ENCODE measurements at regions not wholly inside any gene's neighbourhood (a gene's known extent, or its start where the extent isn't known, plus 50 kb on each side); places are given as distances from the start of the nearest gene placed in this dataset.
"Not testable (repeated sequence)": the region's sequence is repeated elsewhere in the genome, so short reads cannot be mapped to it uniquely, and the experiment has no call there.

GRCh38 chr2:83359336-83359735, 1099.7 kb downstream of the SUCLG1 start:
- no peak for DNase-seq

GRCh38 chr2:83342860-83343329, 1116.2 kb downstream of the SUCLG1 start:
- DNase-seq = no peak

DNA sequence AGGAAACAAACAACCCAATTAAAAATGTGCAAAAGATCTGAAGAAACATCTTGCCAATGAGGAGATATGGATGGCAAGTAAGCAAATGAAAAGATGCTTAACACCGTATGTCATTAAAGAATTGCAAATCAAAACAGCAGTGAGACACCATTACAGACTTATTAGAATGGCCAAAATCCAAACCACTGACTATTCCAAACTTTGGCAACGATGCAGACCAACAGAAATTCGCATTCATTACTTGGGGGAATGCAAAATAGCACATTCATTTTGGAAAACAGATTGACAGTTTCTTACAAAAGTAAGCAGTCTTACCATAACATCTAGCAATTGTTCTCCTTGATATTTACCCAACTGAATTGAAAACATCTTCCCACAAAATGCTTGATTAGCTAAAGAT, 1118.7 kb downstream of the SUCLG1 start:
- DNase-seq = no peak

DNA sequence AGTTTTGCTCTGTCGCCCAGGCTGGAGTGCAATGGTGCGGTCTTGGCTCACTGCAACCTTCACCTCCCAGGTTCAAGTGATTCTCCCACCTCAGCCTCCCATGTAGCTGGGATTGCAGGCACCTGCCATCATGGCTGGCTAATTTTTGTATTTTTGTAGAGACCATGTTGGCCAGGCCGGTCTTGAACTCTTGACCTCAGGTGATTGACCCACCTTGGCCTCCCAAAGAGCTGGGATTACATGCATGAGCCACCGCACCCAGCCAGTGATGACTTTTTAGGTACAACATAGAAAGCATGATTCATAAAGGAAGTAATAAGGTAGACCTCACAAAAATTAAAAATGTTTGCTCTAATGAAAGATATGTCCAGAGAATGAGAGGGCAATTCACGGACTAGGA, 1119.1 kb downstream of the SUCLG1 start:
- not testable (repeated sequence) for DNase-seq

- DNase-seq = no peak
Measured at GRCh38 chr2:83331810-83332209, 1127.3 kb downstream of the SUCLG1 start.

GRCh38 chr2:83323038-83323437, 1136.0 kb downstream of the SUCLG1 start:
- no peak for DNase-seq

DNA sequence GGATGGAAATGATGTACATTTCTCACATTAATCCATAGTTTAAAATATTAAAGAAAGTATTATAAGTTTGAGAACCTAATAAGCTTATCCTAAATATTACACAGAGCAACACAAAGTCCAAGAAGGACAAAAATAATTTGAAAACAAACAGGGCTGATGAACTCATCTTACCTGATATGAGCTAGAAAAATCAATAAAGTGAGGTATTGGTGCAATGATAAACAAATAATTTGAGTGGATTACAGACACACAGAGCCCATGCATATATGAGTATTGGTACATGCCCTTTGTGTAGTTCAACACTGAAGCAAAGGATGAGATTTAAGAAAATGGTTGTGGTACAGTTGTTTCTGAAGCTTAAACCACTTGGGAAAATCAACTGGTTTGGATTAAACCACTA, 1139.0 kb downstream of the SUCLG1 start:
- DNase-seq = no peak

GRCh38 chr2:83305758-83306378, 1153.2 kb downstream of the SUCLG1 start:
- no peak for DNase-seq

DNA sequence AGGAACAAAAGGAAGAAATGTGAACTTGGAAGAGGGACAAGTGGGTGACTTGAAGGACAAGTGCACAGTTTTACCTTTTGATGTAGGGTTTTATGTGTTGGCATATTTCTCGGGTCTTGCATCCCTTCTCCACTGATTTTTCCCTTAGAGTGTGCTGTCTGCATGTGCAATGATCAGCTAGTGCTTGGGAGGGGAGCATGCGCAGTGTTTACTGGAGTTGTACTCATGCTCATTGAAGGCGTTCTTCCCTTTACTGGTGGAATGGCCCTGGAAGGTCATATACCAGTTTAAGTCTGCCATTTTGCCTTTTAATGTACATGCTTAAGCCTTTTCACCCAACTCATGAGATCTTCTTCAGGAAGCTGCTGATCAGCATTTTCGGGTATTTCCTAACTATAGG, 1168.0 kb downstream of the SUCLG1 start:
- no peak for DNase-seq

GRCh38 chr2:83282841-83283240, 1176.2 kb downstream of the SUCLG1 start:
- no peak for DNase-seq

- no peak for DNase-seq
Measured at GRCh38 chr2:83282043-83282795, 1176.9 kb downstream of the SUCLG1 start.

GRCh38 chr2:83280391-83280790, 1178.7 kb downstream of the SUCLG1 start:
- DNase-seq = no peak

GRCh38 chr2:83273322-83273721, 1185.8 kb downstream of the SUCLG1 start:
- DNase-seq = no peak

- no peak for DNase-seq
Measured at GRCh38 chr2:83261591-83262136, 1197.4 kb downstream of the SUCLG1 start.

GRCh38 chr2:83253848-83254247, 1205.2 kb downstream of the SUCLG1 start:
- DNase-seq = no peak

DNA sequence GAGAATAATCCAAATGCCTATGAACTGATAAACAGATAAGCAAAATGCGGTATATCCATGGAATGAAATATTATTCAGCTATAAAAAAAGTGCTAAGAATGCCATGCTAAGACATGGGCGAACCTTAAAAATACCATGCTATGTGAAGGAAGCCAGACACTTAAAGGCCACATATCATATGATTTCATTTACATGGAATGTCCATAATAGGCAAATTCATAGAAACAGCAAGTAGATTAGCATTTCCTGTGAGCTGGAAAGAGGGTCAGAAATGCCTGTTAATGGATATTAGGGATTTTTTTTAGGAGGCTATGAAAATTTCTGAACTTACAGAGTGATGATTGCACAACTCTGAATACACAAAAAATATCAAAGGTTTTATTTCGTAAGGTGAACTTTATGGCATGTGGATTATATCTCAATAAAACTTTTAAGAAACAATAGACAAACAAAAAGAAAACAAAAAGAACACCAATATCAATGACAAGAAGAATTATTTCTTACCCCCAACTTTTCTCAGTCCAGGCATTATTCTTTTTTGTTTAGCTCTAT, 1207.7 kb downstream of the SUCLG1 start:
- no peak for DNase-seq

DNA sequence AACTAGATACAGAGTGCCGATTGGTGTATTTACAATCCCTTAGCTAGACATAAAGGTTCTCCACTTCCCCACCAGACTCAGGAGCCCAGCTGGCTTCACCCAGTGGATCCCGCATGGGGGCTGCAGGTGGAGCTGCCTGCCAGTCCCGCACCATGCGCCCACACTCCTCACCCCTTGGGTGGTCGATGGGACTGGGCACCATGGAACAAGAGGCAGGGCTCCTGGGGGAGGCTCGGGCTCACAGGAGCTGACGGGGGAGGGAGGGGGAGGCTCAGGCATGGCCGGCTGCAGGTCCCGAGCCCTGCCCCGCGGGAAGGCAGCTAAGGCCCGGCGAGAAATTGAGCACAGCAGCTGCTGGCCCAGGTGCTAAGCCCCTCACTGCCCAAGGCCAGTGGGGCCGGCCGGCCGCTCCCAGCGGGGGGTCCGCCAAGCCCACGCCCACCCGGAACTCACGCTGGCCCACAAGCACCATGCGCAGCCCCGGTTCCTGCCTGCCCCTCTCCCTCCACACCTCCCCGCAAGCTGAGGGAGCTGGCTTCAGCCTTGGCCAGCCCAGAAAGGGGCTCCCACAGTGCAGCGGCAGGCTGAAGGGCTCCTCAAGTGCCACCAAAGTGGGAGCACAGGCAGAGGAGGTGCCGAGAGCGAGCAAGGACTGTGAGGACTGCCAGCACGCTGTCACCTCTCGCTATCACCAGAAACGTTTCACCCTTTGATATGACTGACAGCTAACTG, 1213.1 kb downstream of the SUCLG1 start:
- DNase-seq = not testable (repeated sequence)

GRCh38 chr2:83240611-83241010, 1218.5 kb downstream of the SUCLG1 start:
- no peak for DNase-seq

DNA sequence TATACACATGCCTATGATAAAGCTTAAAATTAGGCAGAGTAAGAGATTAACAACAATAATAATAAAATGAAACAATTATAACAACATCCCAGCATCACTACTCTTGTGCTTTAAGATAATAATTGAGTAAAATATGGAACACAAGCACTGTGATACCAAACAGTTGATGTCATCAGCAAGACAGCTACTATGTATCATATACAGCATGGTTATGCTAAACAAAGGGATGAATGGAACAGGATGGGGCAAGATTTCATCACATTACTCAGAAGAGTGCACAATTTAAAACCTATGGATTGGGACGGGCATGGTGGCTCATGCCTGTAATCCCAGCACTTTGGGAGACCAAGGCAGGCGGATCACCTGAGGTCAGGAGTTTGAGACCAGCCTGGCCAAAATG, 1221.0 kb downstream of the SUCLG1 start:
- no peak for DNase-seq

GRCh38 chr2:83234246-83234645, 1224.8 kb downstream of the SUCLG1 start:
- no peak for DNase-seq

DNA sequence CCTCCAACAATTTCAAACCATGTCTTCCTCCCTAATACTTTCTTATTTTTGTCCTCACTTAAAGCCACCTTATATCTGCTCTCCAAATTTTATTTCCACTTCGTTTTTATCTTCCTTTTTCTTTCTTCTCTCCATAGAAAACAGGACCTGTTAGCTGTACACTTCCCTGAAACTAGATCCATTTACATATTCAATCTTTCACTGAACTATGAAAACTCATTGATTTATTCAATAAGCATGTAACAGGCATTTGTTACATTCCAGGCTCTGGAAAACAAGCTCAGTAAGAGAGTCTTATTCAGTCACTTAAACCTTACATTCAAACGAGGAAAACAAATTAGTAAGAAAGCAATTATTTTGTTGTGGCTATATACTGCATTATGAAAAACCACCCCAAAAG, 1225.3 kb downstream of the SUCLG1 start:
- no peak for DNase-seq

- DNase-seq = peak; percentile 8
Measured at GRCh38 chr2:83233326-83233725, 1225.8 kb downstream of the SUCLG1 start.

GRCh38 chr2:83229443-83229842, 1229.6 kb downstream of the SUCLG1 start:
- DNase-seq = no peak
